WTC11 (cell line): ENCODE measurements at regions not wholly inside any gene's neighbourhood (a gene's known extent, or its start where the extent isn't known, plus 50 kb on each side); places are given as distances from the start of the nearest gene placed in this dataset.

Experiments used
- ATAC-seq: fragments of 200-7000 bp; cut with Tn5 transposase; 2 replicates; pipeline ENCODE4 v1.10.0; 2021; ENCODE audit warnings: mild to moderate bottlenecking, moderate library complexity
- CTCF ChIA-PET: fragments of 300-600 bp; sonication (Branson Sonifier 250); formaldehyde crosslinking; loops from one replicate; lab custom pipeline; 2021; ENCODE audit warnings: antibody characterized with exemption; lab: Charles Lee
- POLR2A ChIA-PET: fragments of 350-600 bp; sonication (Branson Sonifier 250); formaldehyde crosslinking; loops from one replicate; lab custom pipeline; 2021; ENCODE audit warnings: antibody characterized with exemption; lab: Charles Lee
- DNase-seq: peaks from one replicate; pipeline ENCODE4 v3.0.0; 2021; ENCODE audit warnings: low spot score
- H3K27ac Mint-ChIP-seq: 2 replicates; pipeline ENCODE4 v1.8.0; 2021; ENCODE audit warnings: mixed read lengths
- H3K27me3 Mint-ChIP-seq: 2 replicates; pipeline ENCODE4 v1.8.0; 2021; ENCODE audit warnings: low read depth, mild to moderate bottlenecking, moderate library complexity, mixed read lengths
- H3K36me3 Mint-ChIP-seq: 2 replicates; pipeline ENCODE4 v1.8.0; 2021; ENCODE audit warnings: mixed read lengths
- H3K4me1 Mint-ChIP-seq: 2 replicates; pipeline ENCODE4 v1.8.0; 2022; ENCODE audit warnings: mixed read lengths
- H3K4me3 Mint-ChIP-seq: 2 replicates; pipeline ENCODE4 v1.8.0; 2021; ENCODE audit warnings: mild to moderate bottlenecking, moderate library complexity, mixed read lengths
- H3K9me3 Mint-ChIP-seq: 2 replicates; pipeline ENCODE4 v1.8.0; 2021; ENCODE audit warnings: mixed read lengths
- ATF1 ChIP-seq: sonication (generic); formaldehyde crosslinking; IDR thresholded peaks from 2 replicates; pipeline ENCODE4 v1.8.1; 2023; ENCODE audit warnings: mild to moderate bottlenecking, moderate library complexity, missing genetic modification reagents
- ELF4 ChIP-seq: sonication (generic); formaldehyde crosslinking; IDR thresholded peaks from 2 replicates; pipeline ENCODE4 v1.8.1; 2022; ENCODE audit warnings: low read depth, mild to moderate bottlenecking, moderate library complexity, missing genetic modification reagents
- FOXK1 ChIP-seq: sonication (generic); formaldehyde crosslinking; IDR thresholded peaks from 2 replicates; pipeline ENCODE4 v1.8.0; 2022; ENCODE audit warnings: mild to moderate bottlenecking, moderate library complexity, missing genetic modification reagents
- HMGA2 ChIP-seq: fragments of 250-450 bp; sonication (Bioruptor Pico); IDR thresholded peaks from 2 replicates; pipeline ENCODE4 v1.4.0; 2021; ENCODE audit warnings: mild to moderate bottlenecking, moderate library complexity
- IRF2 ChIP-seq: sonication (generic); formaldehyde crosslinking; IDR thresholded peaks from 2 replicates; pipeline ENCODE4 v1.8.0; 2022; ENCODE audit warnings: low read depth, missing genetic modification reagents, borderline replicate concordance
- NFYB ChIP-seq: sonication (generic); formaldehyde crosslinking; conservative IDR thresholded peaks from 2 replicates; pipeline ENCODE4 v1.8.0; 2022; ENCODE audit warnings: low read depth, missing genetic modification reagents
- NR2C2 ChIP-seq: sonication (generic); formaldehyde crosslinking; IDR thresholded peaks from 2 replicates; pipeline ENCODE4 v1.8.0; 2022; ENCODE audit warnings: mild to moderate bottlenecking, missing genetic modification reagents
- SP1 ChIP-seq: sonication (generic); formaldehyde crosslinking; conservative IDR thresholded peaks from 2 replicates; pipeline ENCODE4 v1.8.1; 2022; ENCODE audit warnings: missing genetic modification reagents
- TEAD4 ChIP-seq: sonication (generic); formaldehyde crosslinking; IDR thresholded peaks from 2 replicates; pipeline ENCODE4 v1.8.0; 2022; ENCODE audit warnings: mild to moderate bottlenecking, missing genetic modification reagents
- ZNF263 ChIP-seq: sonication (generic); formaldehyde crosslinking; IDR thresholded peaks from 2 replicates; pipeline ENCODE4 v1.8.1; 2022; ENCODE audit warnings: low read depth, mild to moderate bottlenecking, moderate library complexity, missing genetic modification reagents
- TF ChIP-seq, protein P1 (sequence below): sonication (generic); formaldehyde crosslinking; IDR thresholded peaks from 2 replicates; pipeline ENCODE4 v1.8.0; 2022; ENCODE audit warnings: missing genetic modification reagents
- TF ChIP-seq, protein P2 (sequence below): sonication (generic); formaldehyde crosslinking; IDR thresholded peaks from 2 replicates; pipeline ENCODE4 v1.8.1; 2022; ENCODE audit warnings: low read depth, missing genetic modification reagents, borderline replicate concordance
- TF ChIP-seq, protein P3 (sequence below): sonication (generic); formaldehyde crosslinking; IDR thresholded peaks from 2 replicates; pipeline ENCODE4 v1.8.1; 2022; ENCODE audit warnings: missing genetic modification reagents, borderline replicate concordance
- TF ChIP-seq, protein P4 (sequence below): fragments of 250-450 bp; sonication (Bioruptor Pico); IDR thresholded peaks from 2 replicates; pipeline ENCODE4 v1.9.0; 2021; ENCODE audit warnings: mild to moderate bottlenecking
- TF ChIP-seq, protein P5 (sequence below): sonication (generic); formaldehyde crosslinking; IDR thresholded peaks from 2 replicates; pipeline ENCODE4 v1.8.0; 2022; ENCODE audit warnings: mild to moderate bottlenecking, missing genetic modification reagents
- TF ChIP-seq, protein P6 (sequence below): fragments of 200-600 bp; IDR thresholded peaks from 2 replicates; pipeline ENCODE4 v1.8.0; 2022; ENCODE audit warnings: antibody characterized with exemption
- TF ChIP-seq, protein P7 (sequence below): sonication (generic); formaldehyde crosslinking; IDR thresholded peaks from 2 replicates; pipeline ENCODE4 v1.8.1; 2022; ENCODE audit warnings: mild to moderate bottlenecking, missing genetic modification reagents, moderate library complexity, borderline replicate concordance
- TF ChIP-seq, protein P8 (sequence below): fragments of 250-450 bp; sonication (Bioruptor Pico); IDR thresholded peaks from 2 replicates; pipeline ENCODE4 v1.9.0; 2021; ENCODE audit warnings: mild to moderate bottlenecking
- TF ChIP-seq, protein P9 (sequence below): sonication (generic); formaldehyde crosslinking; IDR thresholded peaks from 2 replicates; pipeline ENCODE4 v1.8.1; 2023; ENCODE audit warnings: mild to moderate bottlenecking, missing genetic modification reagents
- TF ChIP-seq, protein P10 (sequence below): sonication (generic); formaldehyde crosslinking; IDR thresholded peaks from 2 replicates; pipeline ENCODE4 v1.8.0; 2022; ENCODE audit warnings: mild to moderate bottlenecking, missing genetic modification reagents

DNA sequence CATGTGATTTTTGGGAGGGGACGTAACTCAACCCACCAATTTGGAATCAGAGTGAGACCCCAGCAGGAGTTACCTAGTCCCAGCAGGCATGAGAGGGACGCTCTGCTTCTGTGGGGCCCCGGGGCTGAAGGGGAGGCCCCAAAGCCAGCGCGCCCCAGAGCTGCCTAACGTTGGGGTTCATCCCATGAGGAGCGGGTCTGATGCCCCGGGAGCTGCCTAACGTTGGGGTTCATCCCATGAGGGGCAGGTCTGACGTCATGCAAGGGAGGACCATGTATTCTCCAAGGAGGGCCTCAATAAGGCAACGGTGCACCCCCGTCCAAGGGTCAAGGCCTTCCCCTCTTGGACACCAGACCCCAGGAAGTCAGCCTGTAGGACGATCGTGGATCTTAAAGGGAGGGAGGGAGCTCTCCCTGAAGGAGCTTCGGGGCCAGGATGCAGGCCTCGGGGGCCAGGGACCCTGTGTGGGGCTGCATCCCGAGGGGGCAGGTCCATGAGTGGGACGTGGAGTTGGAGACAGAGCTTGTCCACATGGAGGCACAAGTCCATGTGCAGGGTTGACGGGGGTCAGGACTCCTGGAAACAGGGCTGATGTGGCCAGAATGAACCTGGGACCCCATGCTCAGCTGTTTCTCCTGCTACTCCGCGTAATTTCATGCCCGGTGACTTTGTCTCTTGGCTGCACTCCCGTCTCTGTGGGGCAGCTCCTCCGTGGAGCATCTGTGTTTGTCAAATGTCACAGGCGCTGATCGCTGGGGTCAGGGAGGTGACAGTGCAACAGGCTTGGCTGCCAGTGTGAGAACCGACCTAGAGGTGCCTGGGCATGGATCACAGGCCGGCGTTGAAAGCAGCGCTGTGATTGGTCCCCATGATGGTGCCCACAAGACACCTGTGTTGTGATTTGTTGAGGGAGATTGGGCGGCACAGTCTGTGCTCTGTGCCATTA, 1029.1 kb downstream of the BRD1 start:
- H3K36me3 Mint-ChIP-seq: peaks cover 9% of the 10 kb centered on the region
- no peak overlapping the region for H3K4me3 Mint-ChIP-seq
- no peak overlapping the region for H3K27ac Mint-ChIP-seq
- H3K9me3 Mint-ChIP-seq: peaks cover 14% of the 10 kb centered on the region
- CTCF ChIA-PET: interaction anchor here (1.1 kb wide), 1 partner anchor 16 kb away, joined by 4 read pairs; no protein-coding TSS in a partner anchor
- ATAC-seq (no peak), DNase-seq (no peak)
- POLR2A ChIA-PET: no interaction called here
- no peak for TF ChIP-seq HMGA2
- no peak for TF ChIP-seq ELF4 (CRISPR knock-in tag)
- TF ChIP-seq ZNF263 (CRISPR knock-in tag): no peak
- no peak for TF ChIP-seq FOXK1 (CRISPR knock-in tag)
- no peak for TF ChIP-seq NFYB (CRISPR knock-in tag)
- TF ChIP-seq, protein P1, sequence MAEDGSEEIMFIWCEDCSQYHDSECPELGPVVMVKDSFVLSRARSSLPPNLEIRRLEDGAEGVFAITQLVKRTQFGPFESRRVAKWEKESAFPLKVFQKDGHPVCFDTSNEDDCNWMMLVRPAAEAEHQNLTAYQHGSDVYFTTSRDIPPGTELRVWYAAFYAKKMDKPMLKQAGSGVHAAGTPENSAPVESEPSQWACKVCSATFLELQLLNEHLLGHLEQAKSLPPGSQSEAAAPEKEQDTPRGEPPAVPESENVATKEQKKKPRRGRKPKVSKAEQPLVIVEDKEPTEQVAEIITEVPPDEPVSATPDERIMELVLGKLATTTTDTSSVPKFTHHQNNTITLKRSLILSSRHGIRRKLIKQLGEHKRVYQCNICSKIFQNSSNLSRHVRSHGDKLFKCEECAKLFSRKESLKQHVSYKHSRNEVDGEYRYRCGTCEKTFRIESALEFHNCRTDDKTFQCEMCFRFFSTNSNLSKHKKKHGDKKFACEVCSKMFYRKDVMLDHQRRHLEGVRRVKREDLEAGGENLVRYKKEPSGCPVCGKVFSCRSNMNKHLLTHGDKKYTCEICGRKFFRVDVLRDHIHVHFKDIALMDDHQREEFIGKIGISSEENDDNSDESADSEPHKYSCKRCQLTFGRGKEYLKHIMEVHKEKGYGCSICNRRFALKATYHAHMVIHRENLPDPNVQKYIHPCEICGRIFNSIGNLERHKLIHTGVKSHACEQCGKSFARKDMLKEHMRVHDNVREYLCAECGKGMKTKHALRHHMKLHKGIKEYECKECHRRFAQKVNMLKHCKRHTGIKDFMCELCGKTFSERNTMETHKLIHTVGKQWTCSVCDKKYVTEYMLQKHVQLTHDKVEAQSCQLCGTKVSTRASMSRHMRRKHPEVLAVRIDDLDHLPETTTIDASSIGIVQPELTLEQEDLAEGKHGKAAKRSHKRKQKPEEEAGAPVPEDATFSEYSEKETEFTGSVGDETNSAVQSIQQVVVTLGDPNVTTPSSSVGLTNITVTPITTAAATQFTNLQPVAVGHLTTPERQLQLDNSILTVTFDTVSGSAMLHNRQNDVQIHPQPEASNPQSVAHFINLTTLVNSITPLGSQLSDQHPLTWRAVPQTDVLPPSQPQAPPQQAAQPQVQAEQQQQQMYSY (CRISPR knock-in tag): no peak
- TF ChIP-seq, protein P2, sequence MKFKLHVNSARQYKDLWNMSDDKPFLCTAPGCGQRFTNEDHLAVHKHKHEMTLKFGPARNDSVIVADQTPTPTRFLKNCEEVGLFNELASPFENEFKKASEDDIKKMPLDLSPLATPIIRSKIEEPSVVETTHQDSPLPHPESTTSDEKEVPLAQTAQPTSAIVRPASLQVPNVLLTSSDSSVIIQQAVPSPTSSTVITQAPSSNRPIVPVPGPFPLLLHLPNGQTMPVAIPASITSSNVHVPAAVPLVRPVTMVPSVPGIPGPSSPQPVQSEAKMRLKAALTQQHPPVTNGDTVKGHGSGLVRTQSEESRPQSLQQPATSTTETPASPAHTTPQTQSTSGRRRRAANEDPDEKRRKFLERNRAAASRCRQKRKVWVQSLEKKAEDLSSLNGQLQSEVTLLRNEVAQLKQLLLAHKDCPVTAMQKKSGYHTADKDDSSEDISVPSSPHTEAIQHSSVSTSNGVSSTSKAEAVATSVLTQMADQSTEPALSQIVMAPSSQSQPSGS: no peak
- TF ChIP-seq, protein P3, sequence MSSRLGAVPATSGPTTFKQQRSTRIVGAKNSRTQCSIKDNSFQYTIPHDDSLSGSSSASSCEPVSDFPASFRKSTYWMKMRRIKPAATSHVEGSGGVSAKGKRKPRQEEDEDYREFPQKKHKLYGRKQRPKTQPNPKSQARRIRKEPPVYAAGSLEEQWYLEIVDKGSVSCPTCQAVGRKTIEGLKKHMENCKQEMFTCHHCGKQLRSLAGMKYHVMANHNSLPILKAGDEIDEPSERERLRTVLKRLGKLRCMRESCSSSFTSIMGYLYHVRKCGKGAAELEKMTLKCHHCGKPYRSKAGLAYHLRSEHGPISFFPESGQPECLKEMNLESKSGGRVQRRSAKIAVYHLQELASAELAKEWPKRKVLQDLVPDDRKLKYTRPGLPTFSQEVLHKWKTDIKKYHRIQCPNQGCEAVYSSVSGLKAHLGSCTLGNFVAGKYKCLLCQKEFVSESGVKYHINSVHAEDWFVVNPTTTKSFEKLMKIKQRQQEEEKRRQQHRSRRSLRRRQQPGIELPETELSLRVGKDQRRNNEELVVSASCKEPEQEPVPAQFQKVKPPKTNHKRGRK: no peak
- TF ChIP-seq, protein P4, sequence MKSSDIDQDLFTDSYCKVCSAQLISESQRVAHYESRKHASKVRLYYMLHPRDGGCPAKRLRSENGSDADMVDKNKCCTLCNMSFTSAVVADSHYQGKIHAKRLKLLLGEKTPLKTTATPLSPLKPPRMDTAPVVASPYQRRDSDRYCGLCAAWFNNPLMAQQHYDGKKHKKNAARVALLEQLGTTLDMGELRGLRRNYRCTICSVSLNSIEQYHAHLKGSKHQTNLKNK (CRISPR knock-in tag): no peak
- no peak for TF ChIP-seq TEAD4 (CRISPR knock-in tag)
- TF ChIP-seq, protein P5, sequence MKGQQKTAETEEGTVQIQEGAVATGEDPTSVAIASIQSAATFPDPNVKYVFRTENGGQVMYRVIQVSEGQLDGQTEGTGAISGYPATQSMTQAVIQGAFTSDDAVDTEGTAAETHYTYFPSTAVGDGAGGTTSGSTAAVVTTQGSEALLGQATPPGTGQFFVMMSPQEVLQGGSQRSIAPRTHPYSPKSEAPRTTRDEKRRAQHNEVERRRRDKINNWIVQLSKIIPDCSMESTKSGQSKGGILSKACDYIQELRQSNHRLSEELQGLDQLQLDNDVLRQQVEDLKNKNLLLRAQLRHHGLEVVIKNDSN (CRISPR knock-in tag): no peak
- TF ChIP-seq, protein P6, sequence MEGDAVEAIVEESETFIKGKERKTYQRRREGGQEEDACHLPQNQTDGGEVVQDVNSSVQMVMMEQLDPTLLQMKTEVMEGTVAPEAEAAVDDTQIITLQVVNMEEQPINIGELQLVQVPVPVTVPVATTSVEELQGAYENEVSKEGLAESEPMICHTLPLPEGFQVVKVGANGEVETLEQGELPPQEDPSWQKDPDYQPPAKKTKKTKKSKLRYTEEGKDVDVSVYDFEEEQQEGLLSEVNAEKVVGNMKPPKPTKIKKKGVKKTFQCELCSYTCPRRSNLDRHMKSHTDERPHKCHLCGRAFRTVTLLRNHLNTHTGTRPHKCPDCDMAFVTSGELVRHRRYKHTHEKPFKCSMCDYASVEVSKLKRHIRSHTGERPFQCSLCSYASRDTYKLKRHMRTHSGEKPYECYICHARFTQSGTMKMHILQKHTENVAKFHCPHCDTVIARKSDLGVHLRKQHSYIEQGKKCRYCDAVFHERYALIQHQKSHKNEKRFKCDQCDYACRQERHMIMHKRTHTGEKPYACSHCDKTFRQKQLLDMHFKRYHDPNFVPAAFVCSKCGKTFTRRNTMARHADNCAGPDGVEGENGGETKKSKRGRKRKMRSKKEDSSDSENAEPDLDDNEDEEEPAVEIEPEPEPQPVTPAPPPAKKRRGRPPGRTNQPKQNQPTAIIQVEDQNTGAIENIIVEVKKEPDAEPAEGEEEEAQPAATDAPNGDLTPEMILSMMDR: no peak
- TF ChIP-seq, protein P7, sequence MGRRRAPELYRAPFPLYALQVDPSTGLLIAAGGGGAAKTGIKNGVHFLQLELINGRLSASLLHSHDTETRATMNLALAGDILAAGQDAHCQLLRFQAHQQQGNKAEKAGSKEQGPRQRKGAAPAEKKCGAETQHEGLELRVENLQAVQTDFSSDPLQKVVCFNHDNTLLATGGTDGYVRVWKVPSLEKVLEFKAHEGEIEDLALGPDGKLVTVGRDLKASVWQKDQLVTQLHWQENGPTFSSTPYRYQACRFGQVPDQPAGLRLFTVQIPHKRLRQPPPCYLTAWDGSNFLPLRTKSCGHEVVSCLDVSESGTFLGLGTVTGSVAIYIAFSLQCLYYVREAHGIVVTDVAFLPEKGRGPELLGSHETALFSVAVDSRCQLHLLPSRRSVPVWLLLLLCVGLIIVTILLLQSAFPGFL: no peak
- TF ChIP-seq IRF2 (CRISPR knock-in tag): no peak
- TF ChIP-seq, protein P8, sequence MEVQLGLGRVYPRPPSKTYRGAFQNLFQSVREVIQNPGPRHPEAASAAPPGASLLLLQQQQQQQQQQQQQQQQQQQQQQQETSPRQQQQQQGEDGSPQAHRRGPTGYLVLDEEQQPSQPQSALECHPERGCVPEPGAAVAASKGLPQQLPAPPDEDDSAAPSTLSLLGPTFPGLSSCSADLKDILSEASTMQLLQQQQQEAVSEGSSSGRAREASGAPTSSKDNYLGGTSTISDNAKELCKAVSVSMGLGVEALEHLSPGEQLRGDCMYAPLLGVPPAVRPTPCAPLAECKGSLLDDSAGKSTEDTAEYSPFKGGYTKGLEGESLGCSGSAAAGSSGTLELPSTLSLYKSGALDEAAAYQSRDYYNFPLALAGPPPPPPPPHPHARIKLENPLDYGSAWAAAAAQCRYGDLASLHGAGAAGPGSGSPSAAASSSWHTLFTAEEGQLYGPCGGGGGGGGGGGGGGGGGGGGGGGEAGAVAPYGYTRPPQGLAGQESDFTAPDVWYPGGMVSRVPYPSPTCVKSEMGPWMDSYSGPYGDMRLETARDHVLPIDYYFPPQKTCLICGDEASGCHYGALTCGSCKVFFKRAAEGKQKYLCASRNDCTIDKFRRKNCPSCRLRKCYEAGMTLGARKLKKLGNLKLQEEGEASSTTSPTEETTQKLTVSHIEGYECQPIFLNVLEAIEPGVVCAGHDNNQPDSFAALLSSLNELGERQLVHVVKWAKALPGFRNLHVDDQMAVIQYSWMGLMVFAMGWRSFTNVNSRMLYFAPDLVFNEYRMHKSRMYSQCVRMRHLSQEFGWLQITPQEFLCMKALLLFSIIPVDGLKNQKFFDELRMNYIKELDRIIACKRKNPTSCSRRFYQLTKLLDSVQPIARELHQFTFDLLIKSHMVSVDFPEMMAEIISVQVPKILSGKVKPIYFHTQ (CRISPR knock-in tag): no peak
- TF ChIP-seq, protein P9, sequence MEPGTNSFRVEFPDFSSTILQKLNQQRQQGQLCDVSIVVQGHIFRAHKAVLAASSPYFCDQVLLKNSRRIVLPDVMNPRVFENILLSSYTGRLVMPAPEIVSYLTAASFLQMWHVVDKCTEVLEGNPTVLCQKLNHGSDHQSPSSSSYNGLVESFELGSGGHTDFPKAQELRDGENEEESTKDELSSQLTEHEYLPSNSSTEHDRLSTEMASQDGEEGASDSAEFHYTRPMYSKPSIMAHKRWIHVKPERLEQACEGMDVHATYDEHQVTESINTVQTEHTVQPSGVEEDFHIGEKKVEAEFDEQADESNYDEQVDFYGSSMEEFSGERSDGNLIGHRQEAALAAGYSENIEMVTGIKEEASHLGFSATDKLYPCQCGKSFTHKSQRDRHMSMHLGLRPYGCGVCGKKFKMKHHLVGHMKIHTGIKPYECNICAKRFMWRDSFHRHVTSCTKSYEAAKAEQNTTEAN (CRISPR knock-in tag): no peak
- no peak for TF ChIP-seq SP1 (CRISPR knock-in tag)
- no peak for TF ChIP-seq NR2C2 (CRISPR knock-in tag)
- TF ChIP-seq, protein P10, sequence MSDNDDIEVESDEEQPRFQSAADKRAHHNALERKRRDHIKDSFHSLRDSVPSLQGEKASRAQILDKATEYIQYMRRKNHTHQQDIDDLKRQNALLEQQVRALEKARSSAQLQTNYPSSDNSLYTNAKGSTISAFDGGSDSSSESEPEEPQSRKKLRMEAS: no peak
- no peak for TF ChIP-seq ATF1 (CRISPR knock-in tag)
- no peaks in the 10 kb centered on the region for H3K27me3 Mint-ChIP-seq
- H3K4me1 Mint-ChIP-seq: peaks cover 11% of the 10 kb centered on the region
